ENCODE measurements at regions not wholly inside any gene's neighbourhood (a gene's known extent, or its start where the extent isn't known, plus 50 kb on each side); places are given as distances from the start of the nearest gene placed in this dataset.

DNA sequence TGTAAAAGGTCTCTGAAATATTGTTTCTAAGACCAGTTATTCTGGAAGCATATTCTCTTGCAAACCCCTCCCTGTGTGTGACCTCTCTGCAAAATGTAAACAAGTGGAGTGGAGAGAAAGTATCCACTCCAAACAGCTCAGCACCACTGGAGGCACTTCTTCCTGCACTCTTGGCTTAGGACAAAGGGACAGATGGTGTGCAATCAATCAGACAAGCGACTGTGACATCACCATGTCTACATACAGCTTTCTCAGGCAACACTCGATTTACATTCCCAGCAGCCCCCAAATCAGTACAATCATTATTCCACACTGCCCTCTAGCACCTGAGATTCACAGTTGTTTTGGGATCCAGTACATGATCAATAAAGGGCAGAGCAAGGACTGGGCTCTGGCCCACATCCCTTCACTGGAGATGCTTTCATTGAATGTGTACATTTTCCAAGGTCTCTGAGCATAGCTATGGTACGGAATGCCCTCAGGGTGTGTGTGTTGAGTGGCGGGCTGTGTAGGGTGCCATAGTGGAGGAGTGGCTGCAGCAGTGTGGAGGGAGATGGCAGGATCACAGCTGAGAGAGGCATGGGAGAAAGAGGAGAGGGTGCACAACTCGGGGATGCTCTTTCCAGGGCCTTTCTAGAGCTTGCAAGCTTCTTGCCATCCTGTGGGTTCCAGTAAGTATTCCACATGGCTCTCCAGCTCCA lies 311.8 kb upstream of the ST6GAL2 start:
- Mint-ChIP-seq H3K4me3 (ENCODE audit: unreplicated experiment) (no peak overlapping the region), H3K36me3 (ENCODE audit: low read depth) (no peaks in the 10 kb centered on the region), H3K9me3 (ENCODE audit: low read depth) (peaks cover 5% of the 10 kb centered on the region), H3K4me1 (ENCODE audit: low read depth) (peaks cover 3% of the 10 kb centered on the region), H3K27ac (ENCODE audit: unreplicated experiment) (no peak overlapping the region), H3K27me3 (ENCODE audit: low read depth) (no peaks in the 10 kb centered on the region)
- TF ChIP-seq, protein P1, sequence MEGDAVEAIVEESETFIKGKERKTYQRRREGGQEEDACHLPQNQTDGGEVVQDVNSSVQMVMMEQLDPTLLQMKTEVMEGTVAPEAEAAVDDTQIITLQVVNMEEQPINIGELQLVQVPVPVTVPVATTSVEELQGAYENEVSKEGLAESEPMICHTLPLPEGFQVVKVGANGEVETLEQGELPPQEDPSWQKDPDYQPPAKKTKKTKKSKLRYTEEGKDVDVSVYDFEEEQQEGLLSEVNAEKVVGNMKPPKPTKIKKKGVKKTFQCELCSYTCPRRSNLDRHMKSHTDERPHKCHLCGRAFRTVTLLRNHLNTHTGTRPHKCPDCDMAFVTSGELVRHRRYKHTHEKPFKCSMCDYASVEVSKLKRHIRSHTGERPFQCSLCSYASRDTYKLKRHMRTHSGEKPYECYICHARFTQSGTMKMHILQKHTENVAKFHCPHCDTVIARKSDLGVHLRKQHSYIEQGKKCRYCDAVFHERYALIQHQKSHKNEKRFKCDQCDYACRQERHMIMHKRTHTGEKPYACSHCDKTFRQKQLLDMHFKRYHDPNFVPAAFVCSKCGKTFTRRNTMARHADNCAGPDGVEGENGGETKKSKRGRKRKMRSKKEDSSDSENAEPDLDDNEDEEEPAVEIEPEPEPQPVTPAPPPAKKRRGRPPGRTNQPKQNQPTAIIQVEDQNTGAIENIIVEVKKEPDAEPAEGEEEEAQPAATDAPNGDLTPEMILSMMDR (IDR thresholded peaks at IDR 0.05): no peak
- DNase-seq (ENCODE audit: low spot score): no peak

DNA sequence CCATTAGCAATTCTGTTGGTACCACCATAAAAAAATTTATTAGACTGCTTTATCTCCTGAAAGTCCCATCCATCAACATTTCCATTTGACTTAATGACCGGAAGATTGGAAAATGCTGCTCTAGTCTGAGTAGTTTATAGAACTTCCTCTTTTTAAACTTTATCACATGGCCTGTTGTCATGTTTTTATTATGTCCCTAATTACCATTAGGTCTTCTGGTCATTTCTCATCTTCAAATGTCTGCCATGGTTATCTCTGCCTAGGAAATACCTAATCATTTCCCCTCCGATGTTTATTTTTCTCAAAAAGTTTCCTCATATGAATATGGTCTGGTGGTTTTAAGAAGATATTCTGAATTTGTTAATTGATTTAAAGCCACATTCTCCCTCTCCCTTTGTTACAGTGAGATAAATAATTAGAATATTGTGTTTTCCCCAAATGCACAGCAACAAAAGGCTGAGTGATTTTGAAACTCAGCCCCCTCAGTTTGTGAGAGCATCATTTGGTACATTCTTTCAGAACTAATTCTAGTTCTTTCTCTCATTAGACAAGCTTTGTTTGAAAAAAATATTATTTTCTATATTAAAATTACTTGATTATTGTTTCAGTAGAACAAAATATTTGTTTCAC lies 317.1 kb upstream of the ST6GAL2 start:
- H3K27me3 Mint-ChIP-seq (ENCODE audit: low read depth): peaks cover 2% of the 10 kb centered on the region

DNA sequence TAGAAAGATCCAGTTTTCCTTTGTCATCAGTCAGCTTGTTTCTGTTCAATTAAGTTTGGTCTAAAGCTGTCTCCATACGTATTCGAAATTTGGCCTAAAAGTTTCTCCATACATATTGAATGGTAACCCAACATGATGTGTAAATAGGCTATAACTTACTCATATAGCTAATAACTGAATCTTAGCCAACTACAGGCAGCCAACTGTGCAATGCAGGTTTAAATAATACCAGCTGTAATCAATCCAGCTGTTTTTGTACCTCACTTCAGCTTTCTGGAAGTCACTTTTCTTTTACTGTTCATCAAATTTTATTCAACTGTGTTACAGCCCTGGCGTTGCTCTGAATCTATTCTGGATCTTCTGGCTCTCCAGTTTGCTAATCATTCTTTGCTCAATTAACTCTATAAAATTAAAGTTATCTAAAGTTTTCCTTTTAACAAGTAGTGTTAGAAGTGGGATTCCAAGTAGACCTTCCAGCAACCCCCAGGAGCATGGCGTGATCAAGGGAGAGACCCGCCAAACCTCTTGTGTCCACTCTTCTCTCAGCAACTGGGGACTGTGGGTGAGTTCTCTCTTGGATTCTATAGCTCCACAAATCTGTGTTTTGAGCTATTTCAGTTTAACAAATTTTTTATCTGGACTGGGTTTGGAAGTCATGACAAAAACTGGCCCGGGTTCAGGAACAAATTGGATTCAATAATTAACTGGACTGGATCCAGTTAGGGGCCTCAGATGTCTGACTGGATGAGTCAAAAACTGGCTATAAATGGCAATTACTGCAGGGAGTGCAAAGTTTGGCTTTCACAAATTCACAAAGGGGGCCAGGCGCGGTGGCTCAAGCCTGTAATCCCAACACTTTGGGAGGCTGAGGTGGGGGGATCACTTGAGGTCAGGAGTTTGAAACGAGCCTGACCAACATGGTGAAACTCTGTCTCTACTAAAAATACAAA lies 329.7 kb upstream of the ST6GAL2 start:
- no peaks in the 10 kb centered on the region for H3K36me3 Mint-ChIP-seq (ENCODE audit: low read depth)
- H3K4me1 Mint-ChIP-seq (ENCODE audit: low read depth): no peaks in the 10 kb centered on the region
- H3K9me3 Mint-ChIP-seq (ENCODE audit: low read depth): no peaks in the 10 kb centered on the region
- H3K27me3 Mint-ChIP-seq (ENCODE audit: low read depth): peaks cover 4% of the 10 kb centered on the region
- H3K4me3 Mint-ChIP-seq (ENCODE audit: unreplicated experiment): no peak overlapping the region
- TF ChIP-seq, protein P1 (IDR thresholded peaks at IDR 0.05): no peak
- no peak for DNase-seq (ENCODE audit: low spot score)
- no peak overlapping the region for H3K27ac Mint-ChIP-seq (ENCODE audit: unreplicated experiment)

More for the DNA sequence above, 317.1 kb upstream of the ST6GAL2 start:
- Mint-ChIP-seq H3K27ac (ENCODE audit: unreplicated experiment) (no peak overlapping the region), H3K4me1 (ENCODE audit: low read depth) (peaks cover 3% of the 10 kb centered on the region), H3K4me3 (ENCODE audit: unreplicated experiment) (no peak overlapping the region), H3K36me3 (ENCODE audit: low read depth) (no peaks in the 10 kb centered on the region), H3K9me3 (ENCODE audit: low read depth) (peaks cover 5% of the 10 kb centered on the region)
- no peak for DNase-seq (ENCODE audit: low spot score)
- TF ChIP-seq, protein P1 (IDR thresholded peaks at IDR 0.05): no peak

DNA sequence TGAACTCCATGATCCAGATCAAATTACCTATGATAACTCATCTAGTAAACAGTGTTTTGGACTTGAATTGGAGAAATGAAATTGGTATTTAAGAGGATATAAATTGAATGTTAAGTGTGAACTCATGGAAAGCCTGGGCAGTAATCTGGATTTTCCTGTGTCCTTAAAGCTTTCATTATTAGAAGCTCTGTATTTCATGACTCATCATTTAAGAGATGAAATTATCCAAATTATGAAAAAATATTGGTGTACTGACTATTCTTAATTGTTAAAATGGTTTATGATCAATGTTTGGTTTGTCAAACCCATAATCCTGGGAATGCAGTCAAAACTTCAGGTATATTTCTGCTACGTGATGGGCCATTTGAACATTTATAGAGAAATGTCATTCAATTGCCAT lies 332.2 kb upstream of the ST6GAL2 start:
- Mint-ChIP-seq H3K27ac (ENCODE audit: unreplicated experiment) (no peak overlapping the region), H3K9me3 (ENCODE audit: low read depth) (peaks cover 3% of the 10 kb centered on the region), H3K4me1 (ENCODE audit: low read depth) (no peaks in the 10 kb centered on the region), H3K4me3 (ENCODE audit: unreplicated experiment) (no peak overlapping the region), H3K36me3 (ENCODE audit: low read depth) (peaks cover 3% of the 10 kb centered on the region), H3K27me3 (ENCODE audit: low read depth) (peaks cover 3% of the 10 kb centered on the region)
- TF ChIP-seq, protein P1 (IDR thresholded peaks at IDR 0.05): no peak
- no peak for DNase-seq (ENCODE audit: low spot score)

DNA sequence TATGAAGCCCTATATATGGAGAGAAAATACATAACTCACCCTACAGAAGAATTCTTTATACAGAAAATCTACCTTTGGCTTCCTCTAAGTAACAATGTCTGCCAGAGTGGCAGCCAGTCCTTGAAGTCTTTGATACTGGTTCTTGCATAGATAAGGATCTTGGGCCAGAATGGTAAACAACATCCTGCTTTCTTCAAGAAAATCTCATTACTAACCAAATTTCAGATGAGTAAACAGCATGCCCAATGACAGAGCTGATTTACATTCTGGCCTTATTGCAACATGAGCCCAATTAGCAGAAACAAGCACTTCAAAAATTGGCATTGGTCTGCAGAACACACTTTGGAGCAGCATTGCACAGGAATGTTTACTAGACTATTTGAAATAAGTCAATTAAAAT lies 336.5 kb upstream of the ST6GAL2 start:
- no peak overlapping the region for H3K4me3 Mint-ChIP-seq (ENCODE audit: unreplicated experiment)
- no peak for DNase-seq (ENCODE audit: low spot score)
- TF ChIP-seq, protein P1 (IDR thresholded peaks at IDR 0.05): no peak
- H3K36me3 Mint-ChIP-seq (ENCODE audit: low read depth): peaks cover 3% of the 10 kb centered on the region
- H3K9me3 Mint-ChIP-seq (ENCODE audit: low read depth): peaks cover 7% of the 10 kb centered on the region
- H3K27ac Mint-ChIP-seq (ENCODE audit: unreplicated experiment): no peak overlapping the region
- peaks cover 3% of the 10 kb centered on the region for H3K27me3 Mint-ChIP-seq (ENCODE audit: low read depth)
- H3K4me1 Mint-ChIP-seq (ENCODE audit: low read depth): no peaks in the 10 kb centered on the region
